EL (cell line): ENCODE measurements at regions not wholly inside any gene's neighbourhood (a gene's known extent, or its start where the extent isn't known, plus 50 kb on each side); places are given as distances from the start of the nearest gene placed in this dataset.
"Not testable (repeated sequence)": the region's sequence is repeated elsewhere in the genome, so short reads cannot be mapped to it uniquely, and the experiment has no call there.

ENCODE experiments used
- DNase-seq: peaks from one replicate; pipeline ENCODE4 v3.0.0-alpha.2; 2016

DNA sequence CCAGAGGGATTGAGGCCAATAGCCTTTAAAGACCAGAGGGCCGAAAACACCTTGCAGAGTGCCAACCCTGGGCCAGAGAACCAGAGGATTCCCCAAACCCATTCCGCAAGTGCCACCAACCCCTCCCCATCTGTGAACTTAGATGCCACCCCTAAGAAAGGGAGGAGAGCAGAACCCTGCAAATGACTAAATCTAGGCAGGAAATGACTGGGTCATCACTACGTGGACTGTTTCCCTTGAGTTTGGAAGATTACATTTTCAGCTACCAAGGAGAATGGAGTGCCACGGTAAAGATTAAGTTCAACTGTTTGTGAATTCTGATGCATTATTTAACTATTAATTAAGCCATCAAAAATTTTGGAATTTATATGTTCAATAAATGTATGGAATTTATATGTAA lies 142.8 kb downstream of the ENC1 start:
- DNase-seq, result peak; percentile 31

DNA sequence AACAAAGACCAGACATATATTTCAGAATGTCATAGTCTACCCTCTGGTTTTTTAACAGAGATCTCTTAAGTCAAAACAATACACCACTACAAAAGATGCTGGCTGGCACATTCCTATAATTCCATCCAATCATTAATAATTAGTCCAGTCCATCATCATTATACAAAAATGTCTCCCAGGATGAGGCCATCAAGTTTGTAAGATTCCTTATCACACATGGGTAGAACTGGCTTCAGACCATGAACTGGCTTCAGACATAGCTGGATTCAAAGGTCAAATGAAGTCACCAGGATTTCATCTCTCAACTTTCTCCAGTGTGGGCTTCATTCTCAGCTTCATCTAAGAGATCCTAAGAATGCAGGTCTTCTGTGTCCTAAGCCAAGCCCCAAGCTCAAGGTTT lies 147.1 kb downstream of the ENC1 start:
- peak; percentile 54 for DNase-seq

DNA sequence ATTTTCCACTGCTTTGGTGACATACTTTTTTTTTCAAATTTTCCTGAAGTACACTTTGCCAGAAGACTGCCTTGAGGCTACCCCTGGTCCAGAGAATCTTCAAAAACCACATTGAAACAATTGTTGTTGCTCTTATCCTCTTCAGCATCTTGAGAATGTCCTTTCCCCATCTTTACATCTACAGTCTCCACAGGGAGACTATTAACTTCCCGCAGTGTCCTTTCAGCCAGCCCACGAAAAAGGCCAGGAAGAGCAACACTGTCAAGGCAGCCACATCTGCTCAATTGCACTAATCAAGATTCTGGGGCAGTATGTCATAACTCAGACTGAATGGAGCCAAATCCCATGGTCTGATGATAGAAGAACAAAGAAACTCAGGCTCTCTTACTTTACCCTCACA lies 148.3 kb downstream of the ENC1 start:
- DNase-seq, result no peak

DNA sequence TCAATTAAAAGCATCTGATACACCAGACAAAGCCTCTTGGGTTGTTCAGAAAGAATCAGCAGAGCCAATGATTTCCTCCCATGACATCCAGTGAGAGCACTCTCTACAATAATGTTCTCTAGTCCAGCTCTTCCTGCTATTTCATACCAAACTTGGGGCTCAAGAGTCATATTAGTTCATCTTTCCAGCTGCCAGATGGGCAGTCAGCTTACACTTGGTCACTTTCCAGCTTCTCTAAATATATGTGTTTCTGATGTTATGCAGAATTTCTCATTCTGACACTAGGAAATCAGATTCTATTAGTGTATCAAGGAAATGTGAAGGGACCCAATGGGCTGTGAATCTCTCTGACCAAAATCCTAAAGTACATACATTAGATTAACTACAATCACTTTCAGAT lies 148.9 kb downstream of the ENC1 start:
- peak; percentile 8 for DNase-seq

DNA sequence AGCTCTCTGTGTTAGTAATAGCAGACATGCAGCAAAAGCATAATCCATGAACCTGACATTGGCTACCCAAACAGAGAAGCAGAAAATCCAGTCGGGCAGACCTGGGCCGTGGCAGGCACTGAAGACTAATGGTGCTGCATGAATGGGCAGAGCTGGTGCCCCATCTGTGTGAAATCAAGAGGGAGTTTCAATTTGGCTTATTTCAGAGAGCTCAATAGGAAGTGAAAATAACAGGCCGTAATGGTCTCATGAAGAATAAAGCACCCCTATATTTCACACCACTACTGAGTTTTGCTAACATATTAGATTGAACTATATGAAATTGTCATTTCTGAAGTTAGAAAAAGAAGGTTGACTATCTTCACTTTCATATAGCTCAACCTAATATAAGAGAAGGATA lies 149.7 kb downstream of the ENC1 start:
- DNase-seq, result no peak

DNA sequence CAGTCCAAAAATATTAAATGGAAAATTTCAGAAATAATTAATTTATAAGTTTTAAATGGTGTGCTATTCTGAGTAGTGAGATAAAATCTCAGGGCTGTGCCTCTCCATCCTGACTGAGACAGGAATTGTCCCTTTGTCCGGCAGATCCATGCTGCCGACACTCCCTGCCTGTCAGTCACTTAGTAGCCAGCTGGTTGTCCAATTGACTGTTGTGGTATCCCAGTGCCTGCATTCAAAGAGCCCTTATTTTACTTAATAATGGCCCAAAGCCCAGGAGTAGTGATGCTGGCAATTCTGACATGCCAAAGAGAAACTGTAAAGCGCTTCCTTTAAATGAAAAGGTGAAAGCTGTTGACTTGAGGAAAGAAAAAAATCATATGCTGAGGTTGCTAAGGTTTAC lies 157.5 kb downstream of the ENC1 start:
- no peak for DNase-seq

DNA sequence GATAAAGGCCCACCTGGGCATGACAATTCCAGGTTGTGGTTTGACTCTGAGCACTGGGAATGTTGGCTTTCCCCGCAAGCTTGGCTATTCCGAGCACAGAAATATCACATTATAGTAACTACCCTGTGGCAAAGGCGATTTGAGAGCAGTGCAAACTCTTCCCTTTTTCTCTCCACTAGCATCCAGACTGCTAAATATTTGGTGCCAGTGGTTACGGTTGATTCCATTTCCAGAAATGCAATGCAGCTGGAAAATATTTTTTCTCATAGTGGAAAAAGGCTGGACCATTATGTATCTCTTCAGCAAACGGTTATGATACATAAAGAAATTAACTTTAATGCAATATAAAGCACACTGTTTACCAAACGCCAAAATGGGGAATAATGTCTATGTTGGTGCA lies 158.0 kb downstream of the ENC1 start:
- DNase-seq, result no peak

DNA sequence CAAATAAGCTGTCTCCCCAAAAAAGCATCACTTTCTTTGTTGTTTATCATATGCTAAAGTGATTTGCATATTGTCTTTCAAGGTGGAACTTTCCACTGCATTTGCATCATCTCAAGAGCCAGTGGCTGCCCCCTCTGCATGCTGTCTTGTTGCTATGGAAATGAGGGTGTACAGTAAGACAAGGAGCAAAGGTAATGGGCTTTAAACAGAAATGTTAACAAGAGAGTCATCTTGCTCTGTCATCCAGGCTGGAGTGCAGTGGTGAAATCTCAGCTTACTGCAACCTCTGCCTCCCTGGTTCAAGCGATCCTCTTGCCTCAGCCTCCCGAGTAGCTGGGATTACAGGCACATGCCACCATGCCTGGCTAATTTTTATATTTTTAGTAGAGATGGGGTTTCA lies 159.2 kb downstream of the ENC1 start:
- DNase-seq, result not testable (repeated sequence)

DNA sequence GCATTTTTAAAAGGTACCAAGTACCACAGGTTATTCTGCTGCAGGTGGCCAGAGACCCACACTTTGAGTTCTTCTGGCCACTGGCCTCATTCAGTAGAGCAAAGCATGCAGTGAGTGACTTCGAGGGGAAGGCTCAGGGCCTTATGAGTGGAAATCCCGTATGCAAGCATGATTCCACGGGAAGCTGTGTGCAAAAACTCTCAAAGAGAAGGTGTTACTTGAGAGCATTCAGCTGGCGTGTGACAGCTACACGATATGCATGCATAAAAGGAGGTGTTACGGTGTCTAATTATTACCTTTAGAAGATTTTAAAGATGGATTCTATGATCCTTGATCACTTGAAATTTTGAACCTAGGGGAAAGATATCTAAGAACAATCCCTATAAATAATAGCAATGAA lies 160.3 kb downstream of the ENC1 start:
- DNase-seq, result no peak

DNA sequence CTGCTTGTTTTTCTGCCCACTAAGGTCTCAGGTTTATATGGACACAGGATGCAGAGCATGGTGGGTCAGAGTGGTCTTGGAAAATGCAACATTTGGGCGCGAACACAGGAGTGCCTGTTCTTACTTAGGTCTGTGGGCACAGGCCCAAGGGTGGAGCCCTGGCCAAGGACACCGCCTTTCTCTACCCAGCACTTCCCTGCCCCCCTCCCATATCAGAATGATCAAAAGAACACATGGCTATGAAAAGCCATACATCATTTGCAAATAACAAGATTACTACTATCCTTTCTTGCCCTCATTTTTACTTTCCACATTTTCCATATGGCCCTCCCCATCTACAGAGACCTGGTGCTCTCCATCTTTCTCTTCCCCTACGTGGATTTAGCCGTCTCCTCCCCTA lies 162.2 kb downstream of the ENC1 start:
- DNase-seq, result no peak

DNA sequence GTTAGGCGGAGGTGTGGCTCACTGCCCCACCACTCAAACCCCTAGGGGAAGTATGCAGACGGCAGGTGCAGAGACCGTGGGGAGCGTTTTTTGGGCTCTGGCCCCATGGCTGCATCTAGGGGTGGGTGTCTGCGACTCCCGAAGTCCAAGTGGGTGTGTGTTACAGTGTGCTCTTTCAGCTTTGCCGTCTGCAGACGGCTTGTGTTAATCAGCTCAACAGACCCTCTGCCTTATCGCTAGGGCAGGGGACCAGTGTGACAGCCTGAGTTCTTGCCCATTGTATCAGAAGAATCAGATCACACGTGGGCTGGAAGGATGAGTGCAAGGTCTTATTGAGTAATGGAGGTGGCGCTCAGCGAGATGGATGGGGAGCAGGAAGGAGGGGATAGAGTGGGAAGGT lies 162.8 kb downstream of the ENC1 start:
- DNase-seq, result no peak

DNA sequence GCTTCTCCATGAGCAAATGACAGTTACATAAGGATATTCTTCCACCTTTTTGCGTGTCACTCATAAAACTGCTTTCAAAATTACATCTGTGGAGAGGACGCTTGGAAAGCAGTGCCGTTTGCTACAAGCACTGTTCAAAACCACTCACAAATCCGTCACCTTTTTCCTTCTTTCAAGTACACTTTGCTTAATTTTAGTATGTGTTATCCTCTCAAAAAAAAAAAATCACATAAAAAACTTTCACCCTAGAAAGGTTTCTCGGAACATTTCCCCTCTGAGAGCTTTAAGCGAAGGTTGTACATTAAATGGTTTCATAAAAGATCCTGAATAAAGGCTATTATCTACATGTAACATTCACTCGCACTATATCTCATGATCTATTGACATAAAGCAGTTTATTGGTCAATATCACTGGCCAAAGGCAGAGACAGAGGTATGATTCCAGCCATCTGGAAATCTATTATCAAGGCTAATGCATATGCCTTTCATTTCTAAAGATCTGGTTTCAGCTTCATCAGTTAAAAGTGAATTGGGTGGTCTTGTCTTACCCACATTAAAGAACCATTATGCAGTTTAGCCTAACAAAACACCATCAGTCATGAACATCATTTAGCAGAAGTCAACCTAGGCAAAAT lies 163.6 kb downstream of the ENC1 start:
- DNase-seq, result no peak

DNA sequence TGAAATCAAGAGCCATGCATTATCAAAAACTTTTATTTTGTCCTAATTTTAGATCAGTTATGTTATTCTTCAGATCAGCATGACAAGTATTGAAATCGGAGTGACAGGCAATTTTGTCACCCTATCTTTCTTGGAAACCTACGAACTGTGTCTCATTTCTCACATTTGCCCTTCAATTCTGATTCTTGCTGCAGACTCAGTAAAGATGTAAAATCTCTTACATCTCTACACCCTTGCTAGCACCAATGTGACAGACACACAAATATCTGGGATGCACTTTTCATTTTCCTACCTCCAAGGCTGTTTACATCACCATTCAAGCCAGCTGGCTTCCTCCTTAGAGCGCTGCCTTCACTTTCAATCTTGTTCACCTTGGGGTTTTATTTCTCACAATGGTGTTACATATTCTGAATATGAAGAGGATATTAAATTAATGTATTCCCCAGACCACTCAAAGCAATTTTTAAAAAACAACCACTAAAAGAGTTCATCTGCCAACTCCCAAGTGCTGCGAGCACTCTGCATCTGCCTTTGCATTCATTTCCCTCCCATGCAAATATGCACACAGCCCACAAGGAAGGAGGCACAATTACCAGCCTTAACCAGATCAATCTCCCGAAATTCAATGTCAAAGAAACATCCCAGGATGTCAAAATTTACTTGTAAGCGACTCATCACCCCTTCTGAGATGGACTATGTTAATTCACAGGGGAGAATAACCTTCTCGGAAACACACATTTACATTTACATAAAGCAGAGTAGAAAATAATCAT lies 164.3 kb downstream of the ENC1 start:
- DNase-seq, result no peak

DNA sequence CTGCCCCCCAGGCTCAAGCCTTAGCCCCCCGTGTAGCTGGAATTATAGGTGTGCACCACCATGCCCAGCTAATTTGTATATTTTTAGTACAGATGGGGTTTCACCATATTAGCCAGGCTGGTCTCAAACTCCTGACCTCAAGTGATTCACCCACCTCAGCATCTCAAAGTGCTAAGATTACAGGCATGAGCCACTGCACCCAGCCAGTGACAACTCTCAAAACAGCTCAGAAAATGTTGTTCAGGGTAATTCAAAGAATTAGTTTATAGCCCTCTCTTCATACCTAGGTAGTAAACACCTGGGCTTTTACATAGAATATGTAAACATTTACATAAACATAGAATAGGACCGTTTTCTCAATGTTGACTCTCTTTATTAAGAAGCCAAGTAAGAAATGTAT lies 168.7 kb downstream of the ENC1 start:
- DNase-seq, result peak; percentile 20

DNA sequence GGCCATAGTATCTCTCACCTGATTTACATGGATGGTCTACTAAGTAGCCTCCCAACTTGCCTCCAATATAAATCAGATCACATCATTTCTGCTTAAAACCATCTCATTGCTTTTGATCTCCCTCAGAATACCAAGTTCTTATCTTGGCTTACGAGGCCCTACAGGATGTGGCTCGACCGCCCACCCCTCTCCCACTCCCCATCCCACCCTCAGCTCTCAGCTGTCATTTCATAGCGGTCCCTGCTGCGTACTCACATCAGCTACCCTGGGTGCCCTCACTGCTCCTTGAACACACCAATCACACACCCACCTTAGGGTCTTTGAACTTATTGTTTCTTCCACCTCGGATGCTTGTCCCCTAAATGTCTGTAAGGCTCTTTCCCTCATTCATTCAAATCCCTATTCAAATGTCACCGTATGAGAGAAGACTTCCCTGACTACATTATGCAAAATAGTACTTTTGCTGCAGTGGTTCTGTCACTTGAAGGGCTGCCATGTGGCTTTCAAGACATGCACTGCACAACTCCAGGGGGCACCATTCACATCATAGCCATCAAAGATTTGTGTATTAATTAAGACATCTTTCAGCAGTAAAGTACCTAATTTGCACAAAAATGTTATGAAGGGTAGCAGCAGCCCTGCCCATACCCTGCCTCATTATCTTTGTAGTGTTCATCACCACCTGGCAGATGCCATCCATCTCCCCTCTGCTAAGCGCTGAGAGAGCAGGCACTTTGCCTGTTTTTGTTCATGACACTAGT lies 171.1 kb downstream of the ENC1 start:
- no peak for DNase-seq

DNA sequence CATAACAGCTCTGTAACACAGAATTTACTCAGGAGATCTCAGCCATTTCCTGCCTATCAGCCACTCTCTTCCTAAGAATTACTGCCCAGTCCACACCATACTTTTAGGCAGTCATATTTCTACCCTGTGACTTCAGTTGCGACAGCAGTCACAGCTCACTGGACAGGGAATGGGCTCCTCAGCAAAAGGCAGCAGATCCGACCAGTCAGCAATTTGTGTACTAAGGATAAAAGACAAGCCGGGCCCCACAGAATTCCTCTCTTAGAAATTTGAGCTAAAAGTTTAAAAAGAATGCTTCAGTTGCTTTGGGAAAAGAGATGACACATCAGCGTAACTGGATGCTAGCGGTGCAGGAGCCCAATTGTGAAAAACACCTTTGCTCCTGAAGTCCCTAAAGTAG lies 172.1 kb downstream of the ENC1 start:
- DNase-seq, result no peak

DNA sequence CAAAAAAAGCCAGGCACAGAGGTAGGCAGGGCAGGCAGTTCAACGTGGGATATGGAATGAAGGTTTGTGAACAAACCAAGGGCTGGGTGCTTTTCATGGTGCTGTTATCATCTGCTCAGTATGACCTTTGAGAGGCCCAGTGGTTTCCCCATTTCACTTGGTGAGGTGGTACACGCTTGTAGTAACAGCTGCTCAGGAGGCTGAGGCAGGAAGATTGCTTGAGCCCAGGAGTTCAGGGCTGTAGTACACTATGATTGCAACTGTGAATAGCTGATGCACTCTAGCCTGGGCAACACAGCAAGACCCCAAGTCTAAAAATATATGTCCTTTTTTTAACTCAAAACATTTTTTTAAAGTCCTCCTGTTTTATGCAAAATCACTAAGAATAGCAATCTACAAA lies 174.8 kb downstream of the ENC1 start:
- DNase-seq, result no peak

DNA sequence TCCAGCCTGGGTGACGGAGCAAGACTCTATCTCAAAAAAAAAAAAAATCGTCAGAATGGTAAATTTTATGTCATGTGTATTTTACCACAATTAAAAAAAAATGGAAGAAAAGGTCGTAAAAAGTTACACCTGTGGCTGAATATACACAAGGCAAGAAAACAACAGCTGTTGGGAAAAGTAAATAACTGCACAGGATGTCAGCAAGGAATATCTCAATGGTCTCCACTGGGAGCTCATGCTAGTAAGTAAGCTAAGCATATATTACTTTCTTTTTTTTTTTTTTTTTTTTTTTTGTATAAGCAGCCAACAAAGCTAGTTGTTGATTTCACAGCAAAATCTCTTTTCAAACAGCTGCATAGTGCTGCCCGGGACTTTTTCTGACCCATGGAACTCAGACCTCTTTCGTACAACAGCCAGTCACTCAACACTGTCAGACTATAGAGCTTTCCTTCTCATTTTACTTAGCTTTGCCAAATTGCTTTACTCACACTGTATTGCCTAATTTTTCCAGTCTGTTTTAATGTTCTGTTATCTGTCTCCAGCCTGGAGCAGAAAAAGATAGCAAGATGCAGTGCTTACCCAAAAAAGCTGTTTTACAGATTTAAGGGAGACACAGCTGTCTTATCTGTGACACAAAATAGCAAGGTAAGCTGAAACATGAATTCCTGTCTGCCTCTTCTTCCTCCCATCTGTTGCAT lies 175.9 kb downstream of the ENC1 start:
- DNase-seq, result no peak

DNA sequence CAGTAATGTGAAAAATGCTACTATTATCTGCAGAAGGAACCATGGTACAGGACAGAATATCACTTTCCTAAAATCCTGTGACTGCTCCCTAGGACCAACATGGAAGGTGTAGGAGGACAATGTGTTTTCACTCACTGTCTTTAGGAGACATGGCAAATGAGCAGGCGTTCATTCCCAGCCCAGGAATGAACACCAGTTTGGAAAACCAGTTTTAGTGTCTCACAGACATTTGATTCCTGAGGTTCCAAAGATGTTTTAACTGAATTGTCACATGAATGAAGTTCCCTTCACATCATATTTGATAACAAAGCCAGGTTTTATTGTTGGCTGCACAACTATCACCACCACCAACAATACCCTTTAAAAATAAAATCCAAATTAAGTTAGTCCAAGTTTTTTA lies 178.2 kb downstream of the ENC1 start:
- no peak for DNase-seq

DNA sequence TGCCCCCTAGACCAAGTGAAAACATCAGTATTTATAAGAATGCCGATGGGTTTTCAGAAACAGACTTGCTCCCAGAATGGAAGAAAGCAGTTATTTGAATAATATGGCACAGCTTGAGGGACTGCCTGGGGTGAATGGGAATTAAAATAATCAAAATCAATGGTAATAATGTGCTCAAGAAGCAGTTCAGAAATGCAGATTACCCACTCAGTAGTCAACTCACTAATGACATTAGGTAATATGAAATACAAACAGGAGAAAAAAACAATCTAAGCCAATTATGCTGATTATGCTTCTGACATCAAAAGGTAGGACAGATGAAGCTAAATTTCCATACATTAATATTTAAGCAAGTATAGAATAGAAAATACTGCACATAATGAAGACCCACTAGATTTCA lies 179.3 kb downstream of the ENC1 start:
- no peak for DNase-seq

DNA sequence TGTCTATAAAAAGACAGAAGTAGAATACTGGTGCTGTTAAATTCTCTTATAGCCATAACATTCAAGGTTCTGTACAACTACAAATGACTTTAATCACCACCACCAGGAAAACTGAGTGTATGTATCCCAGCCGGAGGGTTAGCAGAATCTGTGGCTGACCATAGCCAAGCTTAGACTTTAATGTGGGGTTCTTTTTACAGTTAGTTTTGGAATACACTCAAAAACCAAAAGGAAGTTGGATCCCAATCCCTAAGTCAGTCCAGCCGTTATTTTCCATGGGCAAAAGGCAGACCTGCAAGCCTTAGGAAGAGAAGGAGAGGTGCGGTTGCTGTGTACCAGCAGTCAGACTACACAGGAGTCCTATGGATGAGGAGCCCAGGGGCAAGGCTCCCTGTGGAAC lies 179.8 kb downstream of the ENC1 start:
- DNase-seq, result no peak

DNA sequence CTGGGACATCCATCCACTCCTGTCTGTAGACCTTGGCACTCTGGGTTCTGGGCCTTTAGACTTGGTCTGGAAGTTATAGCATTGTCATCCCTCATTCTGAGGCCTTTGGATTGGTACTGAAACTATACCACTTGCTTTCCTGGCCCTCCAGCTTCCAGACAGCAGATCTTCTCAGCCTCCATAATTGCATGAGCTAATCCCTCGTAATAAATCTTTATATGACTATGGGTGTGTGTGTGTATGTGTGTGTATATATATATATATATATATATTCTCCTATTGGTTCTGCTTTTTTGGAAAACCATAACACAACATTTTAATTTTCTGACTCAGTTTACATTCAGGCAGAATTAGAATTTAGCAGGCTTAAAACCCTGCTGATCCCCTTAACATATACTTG lies 180.5 kb downstream of the ENC1 start:
- DNase-seq, result no peak

DNA sequence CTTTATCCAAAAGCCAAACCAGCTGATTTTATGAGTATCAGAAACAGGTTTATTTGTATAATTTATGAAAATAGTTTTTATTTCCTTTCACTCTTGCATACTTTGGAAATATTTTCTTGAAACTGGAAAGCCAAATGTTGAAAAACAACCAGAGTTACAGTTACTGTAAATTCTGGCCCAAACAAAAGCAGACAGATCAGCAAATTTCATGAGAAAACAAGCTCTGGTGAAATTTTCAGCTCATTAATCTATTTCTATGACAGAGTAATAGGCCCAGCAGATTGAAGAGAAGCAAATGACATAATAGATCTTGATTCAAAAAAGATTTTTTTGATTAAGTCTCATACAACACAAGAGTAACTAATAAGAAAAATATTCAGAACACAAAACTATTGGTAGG lies 182.7 kb downstream of the ENC1 start:
- DNase-seq, result no peak
